ENCODE measurements at regions not wholly inside any gene's neighbourhood (a gene's known extent, or its start where the extent isn't known, plus 50 kb on each side); places are given as distances from the start of the nearest gene placed in this dataset.

GRCh38 chr11:23236826-23237555, 376.7 kb upstream of the CCDC179 start:
- H3K27me3 Mint-ChIP-seq (ENCODE audit: insufficient read depth, low read depth), result no peaks in the 10 kb centered on the region
- no peak for DNase-seq (ENCODE audit: low spot score)
- no peak overlapping the region for H3K27ac Mint-ChIP-seq
- Histone ChIP-seq H3K9ac (no peak overlapping the region), H3K9me3 (ENCODE audit: low read depth) (no peaks in the 10 kb centered on the region), H3K27ac (no peak overlapping the region), H4K20me1 (ENCODE audit: low read depth) (no peaks in the 10 kb centered on the region), H3K36me3 (no peaks in the 10 kb centered on the region), H3F3A (ENCODE audit: low read depth) (no peaks in the 10 kb centered on the region), H3K27me3 (no peaks in the 10 kb centered on the region), H3K4me3 (no peak overlapping the region), H3K4me1 (no peaks in the 10 kb centered on the region), H3K79me2 (ENCODE audit: low read depth) (no peaks in the 10 kb centered on the region), H2AFZ (replicated peaks) (no peak overlapping the region), H3K4me2 (no peak overlapping the region)
- H3K4me3 Mint-ChIP-seq, result no peak overlapping the region
- TF ChIP-seq EZH2phosphoT487 (IDR thresholded peaks at IDR 0.05), result no peak
- no peak for TF ChIP-seq EZH2 (IDR thresholded peaks at IDR 0.05)
- TF ChIP-seq, protein P1, sequence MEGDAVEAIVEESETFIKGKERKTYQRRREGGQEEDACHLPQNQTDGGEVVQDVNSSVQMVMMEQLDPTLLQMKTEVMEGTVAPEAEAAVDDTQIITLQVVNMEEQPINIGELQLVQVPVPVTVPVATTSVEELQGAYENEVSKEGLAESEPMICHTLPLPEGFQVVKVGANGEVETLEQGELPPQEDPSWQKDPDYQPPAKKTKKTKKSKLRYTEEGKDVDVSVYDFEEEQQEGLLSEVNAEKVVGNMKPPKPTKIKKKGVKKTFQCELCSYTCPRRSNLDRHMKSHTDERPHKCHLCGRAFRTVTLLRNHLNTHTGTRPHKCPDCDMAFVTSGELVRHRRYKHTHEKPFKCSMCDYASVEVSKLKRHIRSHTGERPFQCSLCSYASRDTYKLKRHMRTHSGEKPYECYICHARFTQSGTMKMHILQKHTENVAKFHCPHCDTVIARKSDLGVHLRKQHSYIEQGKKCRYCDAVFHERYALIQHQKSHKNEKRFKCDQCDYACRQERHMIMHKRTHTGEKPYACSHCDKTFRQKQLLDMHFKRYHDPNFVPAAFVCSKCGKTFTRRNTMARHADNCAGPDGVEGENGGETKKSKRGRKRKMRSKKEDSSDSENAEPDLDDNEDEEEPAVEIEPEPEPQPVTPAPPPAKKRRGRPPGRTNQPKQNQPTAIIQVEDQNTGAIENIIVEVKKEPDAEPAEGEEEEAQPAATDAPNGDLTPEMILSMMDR (IDR thresholded peaks at IDR 0.05), result no peak
- H3K9me3 Mint-ChIP-seq, result no peaks in the 10 kb centered on the region
- no peaks in the 10 kb centered on the region for H3K36me3 Mint-ChIP-seq
- no peaks in the 10 kb centered on the region for H3K4me1 Mint-ChIP-seq

DNA sequence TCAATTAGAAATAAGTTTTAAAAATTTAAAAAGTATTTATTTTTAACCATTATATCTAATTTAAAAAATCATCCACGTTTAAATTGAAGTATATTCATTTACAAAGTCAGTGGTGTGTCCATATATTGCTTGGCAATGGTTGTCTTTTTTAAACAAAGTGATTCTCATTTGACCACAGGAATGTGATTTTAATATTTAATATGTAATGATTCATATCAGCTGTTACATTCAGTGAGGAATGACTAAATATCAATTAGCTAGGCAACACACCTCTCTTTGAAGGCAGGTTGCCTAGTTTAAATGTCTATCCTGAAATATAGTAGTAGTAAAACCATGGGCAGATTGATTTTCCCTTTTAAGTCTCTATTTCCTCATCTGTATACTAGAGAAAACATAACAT, 392.2 kb upstream of the CCDC179 start:
- Mint-ChIP-seq H3K9me3 (no peaks in the 10 kb centered on the region), H3K4me3 (no peak overlapping the region), H3K27ac (no peak overlapping the region), H3K27me3 (ENCODE audit: insufficient read depth, low read depth) (no peaks in the 10 kb centered on the region), H3K4me1 (no peaks in the 10 kb centered on the region), H3K36me3 (no peaks in the 10 kb centered on the region)
- no peak overlapping the region for H3K4me3 ChIP-seq
- TF ChIP-seq EZH2 (IDR thresholded peaks at IDR 0.05), result no peak
- no peak for TF ChIP-seq EZH2phosphoT487 (IDR thresholded peaks at IDR 0.05)
- TF ChIP-seq, protein P1 (IDR thresholded peaks at IDR 0.05), result no peak
- H3F3A ChIP-seq (ENCODE audit: low read depth), result no peaks in the 10 kb centered on the region
- H3K79me2 ChIP-seq (ENCODE audit: low read depth), result no peaks in the 10 kb centered on the region
- H3K36me3 ChIP-seq, result no peaks in the 10 kb centered on the region
- no peak overlapping the region for H3K27ac ChIP-seq
- H4K20me1 ChIP-seq (ENCODE audit: low read depth), result no peaks in the 10 kb centered on the region
- H3K4me2 ChIP-seq, result no peak overlapping the region
- no peaks in the 10 kb centered on the region for H3K27me3 ChIP-seq
- DNase-seq (ENCODE audit: low spot score), result no peak
- H3K4me1 ChIP-seq, result no peaks in the 10 kb centered on the region
- no peaks in the 10 kb centered on the region for H3K9me3 ChIP-seq (ENCODE audit: low read depth)
- no peak overlapping the region for H3K9ac ChIP-seq
- no peak overlapping the region for H2AFZ ChIP-seq (replicated peaks)

DNA sequence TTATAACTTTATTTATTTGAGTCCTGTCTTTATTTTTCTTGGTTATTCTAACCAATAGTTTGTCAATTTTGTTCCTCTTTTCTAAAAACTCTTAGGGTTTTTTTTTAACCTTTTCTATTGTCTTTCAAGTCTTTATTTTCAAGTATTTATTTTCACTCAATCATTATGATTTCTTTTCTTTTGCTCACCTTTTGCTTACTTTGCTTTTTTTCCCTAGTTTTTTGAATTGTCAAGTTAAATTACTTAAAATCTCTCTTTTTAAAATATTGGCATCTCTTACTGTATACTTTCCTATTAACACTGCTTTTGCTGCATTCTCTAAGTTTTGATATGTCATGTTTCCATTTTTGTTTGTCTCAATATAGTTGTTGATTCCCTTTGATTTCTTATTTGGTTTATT, 396.8 kb upstream of the CCDC179 start:
- Histone ChIP-seq H3F3A (ENCODE audit: low read depth) (no peaks in the 10 kb centered on the region), H4K20me1 (ENCODE audit: low read depth) (no peaks in the 10 kb centered on the region), H3K79me2 (ENCODE audit: low read depth) (no peaks in the 10 kb centered on the region), H3K27ac (no peak overlapping the region), H3K4me1 (no peaks in the 10 kb centered on the region), H3K9ac (no peak overlapping the region), H3K36me3 (no peaks in the 10 kb centered on the region), H2AFZ (replicated peaks) (no peak overlapping the region), H3K27me3 (no peaks in the 10 kb centered on the region), H3K4me3 (no peak overlapping the region), H3K9me3 (ENCODE audit: low read depth) (no peaks in the 10 kb centered on the region), H3K4me2 (no peak overlapping the region)
- TF ChIP-seq, protein P1 (IDR thresholded peaks at IDR 0.05), result no peak
- no peak for TF ChIP-seq EZH2phosphoT487 (IDR thresholded peaks at IDR 0.05)
- TF ChIP-seq EZH2 (IDR thresholded peaks at IDR 0.05), result no peak
- no peaks in the 10 kb centered on the region for H3K9me3 Mint-ChIP-seq
- no peaks in the 10 kb centered on the region for H3K27me3 Mint-ChIP-seq (ENCODE audit: insufficient read depth, low read depth)
- H3K36me3 Mint-ChIP-seq, result no peaks in the 10 kb centered on the region
- DNase-seq (ENCODE audit: low spot score), result no peak
- H3K4me1 Mint-ChIP-seq, result no peaks in the 10 kb centered on the region
- H3K27ac Mint-ChIP-seq, result no peak overlapping the region
- no peak overlapping the region for H3K4me3 Mint-ChIP-seq

Data from neural progenitor cell (in vitro differentiated cells).